ENCODE measurements at regions not wholly inside any gene's neighbourhood (a gene's known extent, or its start where the extent isn't known, plus 50 kb on each side); places are given as distances from the start of the nearest gene placed in this dataset.

GRCh38 chr20:6673071-6673470, 94.4 kb upstream of the BMP2 start:
- no peaks in the 10 kb centered on the region for H3K27me3 Mint-ChIP-seq (ENCODE audit: low read depth)
- DNase-seq (ENCODE audit: low spot score) (no peak), ATAC-seq (no peak)
- peaks cover 9% of the 10 kb centered on the region for H3K9me3 Mint-ChIP-seq
- TF ChIP-seq PREB (CRISPR knock-in tag; IDR thresholded peaks at IDR 0.05; ENCODE audit: borderline replicate concordance) (no peak), HMGA2 (CRISPR knock-in tag; IDR thresholded peaks at IDR 0.05) (no peak), NR2C2 (CRISPR knock-in tag; IDR thresholded peaks at IDR 0.05) (no peak), ZSCAN18 (CRISPR knock-in tag; IDR thresholded peaks at IDR 0.05) (no peak), FOXK1 (CRISPR knock-in tag; IDR thresholded peaks at IDR 0.05) (no peak), MXD4 (CRISPR knock-in tag; IDR thresholded peaks at IDR 0.05; ENCODE audit: borderline replicate concordance) (no peak), SOX15 (CRISPR knock-in tag; IDR thresholded peaks at IDR 0.05) (no peak), NR1H2 (CRISPR knock-in tag; IDR thresholded peaks at IDR 0.05) (no peak), ATF3 (CRISPR knock-in tag; conservative IDR thresholded peaks at IDR 0.05) (no peak), IRF2 (CRISPR knock-in tag; IDR thresholded peaks at IDR 0.05; ENCODE audit: borderline replicate concordance, low read depth) (no peak), ZBTB21 (CRISPR knock-in tag; IDR thresholded peaks at IDR 0.05; ENCODE audit: borderline replicate concordance) (no peak)
- no peak overlapping the region for H3K27ac Mint-ChIP-seq
- H3K36me3 Mint-ChIP-seq: no peaks in the 10 kb centered on the region
- CTCF ChIA-PET: interaction anchor here (0.8 kb wide), 1 partner anchor 90 kb away, joined by 3 read pairs; no protein-coding TSS in a partner anchor
- no peak overlapping the region for H3K4me3 Mint-ChIP-seq
- no peaks in the 10 kb centered on the region for H3K4me1 Mint-ChIP-seq
- POLR2A ChIA-PET: no interaction called here

GRCh38 chr20:6671829-6672228, 95.7 kb upstream of the BMP2 start:
- Mint-ChIP-seq H3K27ac (no peak overlapping the region), H3K4me3 (no peak overlapping the region), H3K27me3 (ENCODE audit: low read depth) (no peaks in the 10 kb centered on the region), H3K36me3 (no peaks in the 10 kb centered on the region), H3K4me1 (no peaks in the 10 kb centered on the region), H3K9me3 (peaks cover 9% of the 10 kb centered on the region)
- ATAC-seq (no peak), DNase-seq (ENCODE audit: low spot score) (no peak)
- ChIA-PET CTCF (no interaction called here), POLR2A (no interaction called here)
- TF ChIP-seq ESRRA (CRISPR knock-in tag; IDR thresholded peaks at IDR 0.05; ENCODE audit: borderline replicate concordance) (no peak), CDX4 (CRISPR knock-in tag; IDR thresholded peaks at IDR 0.05; ENCODE audit: borderline replicate concordance) (no peak), ZNF263 (CRISPR knock-in tag; IDR thresholded peaks at IDR 0.05; ENCODE audit: low read depth) (no peak), TEAD1 (CRISPR knock-in tag; IDR thresholded peaks at IDR 0.05) (no peak), KAT7 (CRISPR knock-in tag; IDR thresholded peaks at IDR 0.05; ENCODE audit: borderline replicate concordance) (no peak), SMAD3 (CRISPR knock-in tag; IDR thresholded peaks at IDR 0.05; ENCODE audit: borderline replicate concordance) (no peak), HMGXB4 (CRISPR knock-in tag; IDR thresholded peaks at IDR 0.05) (no peak), CREB1 (CRISPR knock-in tag; IDR thresholded peaks at IDR 0.05) (no peak), TEAD4 (CRISPR knock-in tag; IDR thresholded peaks at IDR 0.05) (no peak)
